ENCODE measurements at regions not wholly inside any gene's neighbourhood (a gene's known extent, or its start where the extent isn't known, plus 50 kb on each side); places are given as distances from the start of the nearest gene placed in this dataset.
"Not testable (repeated sequence)": the region's sequence is repeated elsewhere in the genome, so short reads cannot be mapped to it uniquely, and the experiment has no call there.

DNA sequence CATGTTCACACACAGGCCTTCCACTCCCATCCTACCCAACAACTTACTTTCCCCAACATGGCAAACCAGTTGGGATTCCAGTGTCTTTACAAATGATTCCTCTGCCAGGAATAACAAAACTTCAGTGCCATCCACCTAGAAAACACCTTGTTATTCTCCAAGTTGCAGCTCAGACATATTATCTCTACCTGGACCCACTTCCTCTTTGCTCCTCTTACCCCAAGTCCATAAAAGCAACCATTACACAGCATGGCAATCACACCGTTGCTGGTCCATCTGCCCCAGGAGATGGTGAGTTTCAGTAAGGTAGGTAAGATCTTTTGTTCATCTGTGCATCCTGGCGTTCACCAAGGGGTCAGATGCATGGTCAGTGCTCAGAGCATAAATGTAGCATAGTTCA, 66.0 kb upstream of the CSF1 start:
- no peak for TF ChIP-seq Cebpa-rat (IDR thresholded peaks at IDR 0.05)
- Histone ChIP-seq H3K27ac (no peak overlapping the region), H4K20me1 (no peaks in the 10 kb centered on the region), H3K4me3 (no peak overlapping the region), H3K9me3 (peaks cover 10% of the 10 kb centered on the region; the same call in 1 of the 2 replicates), H3K36me3 (no peaks in the 10 kb centered on the region), H3K27me3 (no peaks in the 10 kb centered on the region), H3K9ac (no peak overlapping the region), H3K4me1 (peaks cover 13% of the 10 kb centered on the region), H3K4me2 (no peak overlapping the region)

DNA sequence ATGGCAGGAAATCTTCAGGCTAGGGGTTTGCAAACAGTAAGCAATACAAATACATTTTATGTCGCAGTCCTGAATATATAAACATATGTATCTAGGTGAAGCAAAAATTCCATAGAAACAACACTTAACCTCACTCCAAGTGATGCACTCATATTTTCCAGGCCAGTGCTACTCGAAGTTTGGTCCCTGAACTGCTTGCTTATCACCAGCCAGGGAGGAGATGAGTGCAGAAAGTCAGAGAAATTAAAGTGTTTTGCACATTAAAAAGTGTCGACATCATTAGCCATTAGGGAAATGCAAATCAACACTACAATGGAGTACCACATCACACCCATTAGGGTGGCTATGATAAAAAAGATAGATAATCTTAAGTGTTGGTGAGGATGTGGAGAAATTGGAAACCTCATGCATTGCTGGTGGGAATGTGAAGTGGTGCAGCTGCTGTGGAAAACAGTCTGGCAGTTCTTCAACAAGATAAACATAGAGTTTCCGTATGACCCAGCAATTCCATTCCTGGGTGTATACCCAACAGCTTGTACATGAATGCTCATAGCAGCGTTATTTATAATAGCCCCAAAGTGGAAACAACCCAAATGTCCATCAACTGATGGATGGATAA, 70.5 kb upstream of the CSF1 start:
- H3K9ac ChIP-seq = no peak overlapping the region
- H3K27ac ChIP-seq = no peak overlapping the region
- H4K20me1 ChIP-seq = no peaks in the 10 kb centered on the region

DNA sequence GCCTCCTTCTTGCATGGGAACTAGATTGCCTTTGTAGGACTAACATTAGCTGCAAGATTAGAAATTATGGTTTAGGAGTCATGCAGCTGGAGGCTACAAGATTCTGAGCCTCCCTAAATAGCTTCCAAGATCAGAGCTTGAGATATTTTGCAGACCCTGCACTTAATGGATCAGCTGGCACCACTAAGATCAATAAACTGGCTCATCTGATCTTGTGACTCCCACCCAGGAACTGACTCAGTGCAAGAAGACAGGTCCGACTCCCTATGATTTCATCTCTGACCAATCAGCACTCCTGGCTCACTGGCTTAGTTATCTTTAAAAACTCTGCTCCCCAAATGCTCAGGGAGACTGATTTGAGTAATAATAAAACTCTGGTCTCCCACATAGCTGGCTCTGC, 71.4 kb upstream of the CSF1 start:
- H3K9ac ChIP-seq, H3K4me3 ChIP-seq, H4K20me1 ChIP-seq, H3K36me3 ChIP-seq, H3K4me2 ChIP-seq, H3K27ac ChIP-seq, H3K27me3 ChIP-seq, H3K4me1 ChIP-seq: not testable (repeated sequence)
- peaks cover 26% of the 10 kb centered on the region for H3K9me3 ChIP-seq

More for the DNA sequence above, 70.5 kb upstream of the CSF1 start:
- peaks cover 26% of the 10 kb centered on the region for H3K9me3 ChIP-seq
- no peak for TF ChIP-seq Cebpa-rat (IDR thresholded peaks at IDR 0.05)
- no peaks in the 10 kb centered on the region for H3K36me3 ChIP-seq
- H3K4me3 ChIP-seq = no peak overlapping the region
- no peaks in the 10 kb centered on the region for H3K27me3 ChIP-seq
- no peaks in the 10 kb centered on the region for H3K4me1 ChIP-seq
- H3K4me2 ChIP-seq = no peak overlapping the region

DNA sequence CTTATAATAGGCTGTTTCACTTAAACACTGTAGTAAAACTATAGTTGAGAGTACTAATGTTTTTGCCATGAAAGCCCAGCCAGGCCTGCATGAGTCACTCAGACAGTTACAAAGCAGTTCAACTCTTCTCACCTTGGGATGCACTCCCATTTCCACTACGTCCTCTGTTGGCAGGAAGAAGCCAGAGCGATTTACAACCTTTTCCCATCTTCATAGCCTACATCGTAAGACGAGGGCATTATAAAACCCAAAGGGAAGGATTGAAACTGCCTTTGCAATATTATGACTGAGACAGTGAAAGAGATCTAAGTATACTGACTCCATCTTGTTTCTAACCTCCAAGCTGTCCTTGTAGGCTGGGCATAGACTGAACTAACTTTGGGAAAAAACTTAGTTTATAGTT, 71.8 kb upstream of the CSF1 start:
- no peak overlapping the region for H3K4me3 ChIP-seq
- H3K27me3 ChIP-seq = no peaks in the 10 kb centered on the region
- no peak overlapping the region for H3K27ac ChIP-seq
- no peak overlapping the region for H3K4me2 ChIP-seq
- peaks cover 26% of the 10 kb centered on the region for H3K9me3 ChIP-seq
- no peak for TF ChIP-seq Cebpa-rat (IDR thresholded peaks at IDR 0.05)
- H3K4me1 ChIP-seq = no peaks in the 10 kb centered on the region
- H3K9ac ChIP-seq = no peak overlapping the region
- H4K20me1 ChIP-seq = no peaks in the 10 kb centered on the region
- no peaks in the 10 kb centered on the region for H3K36me3 ChIP-seq

DNA sequence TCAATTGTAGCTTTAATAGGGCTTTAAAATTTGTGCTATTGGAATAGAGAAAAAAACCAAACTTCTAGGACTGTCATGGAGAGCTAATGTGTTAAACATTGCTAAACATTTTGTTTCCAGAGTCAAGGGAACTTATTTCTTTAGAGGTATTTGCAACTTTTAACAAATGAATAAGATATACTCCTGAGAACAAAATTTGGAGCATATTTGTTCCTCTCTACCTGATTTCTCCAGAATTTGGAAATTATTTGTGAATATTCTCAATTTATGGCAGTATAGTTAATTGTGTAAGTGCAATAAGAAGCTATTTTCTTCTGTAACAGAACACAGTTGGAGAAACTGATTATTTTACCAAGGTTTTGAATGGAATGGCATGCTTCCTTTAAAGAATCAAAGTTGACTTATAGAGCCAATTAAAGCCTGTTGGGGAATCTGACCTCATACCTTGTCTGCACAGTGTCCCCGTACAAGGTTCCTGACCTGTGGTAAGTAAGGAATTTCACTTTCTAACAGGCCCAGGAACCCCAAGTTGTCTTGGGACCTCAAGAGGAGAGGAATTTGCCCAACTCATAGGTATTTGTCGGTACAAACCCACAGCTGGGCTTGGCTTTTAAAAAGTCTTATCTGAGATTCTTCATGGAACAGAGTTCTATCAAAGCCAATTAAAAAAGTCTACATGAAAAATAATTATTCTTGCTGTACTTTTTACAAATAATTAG, 72.6 kb upstream of the CSF1 start:
- Histone ChIP-seq H3K36me3 (no peaks in the 10 kb centered on the region), H4K20me1 (no peaks in the 10 kb centered on the region), H3K27me3 (no peaks in the 10 kb centered on the region), H3K4me3 (no peak overlapping the region), H3K4me1 (no peaks in the 10 kb centered on the region), H3K9me3 (peaks cover 26% of the 10 kb centered on the region), H3K9ac (no peak overlapping the region), H3K27ac (no peak overlapping the region), H3K4me2 (no peak overlapping the region)
- no peak for TF ChIP-seq Cebpa-rat (IDR thresholded peaks at IDR 0.05)

DNA sequence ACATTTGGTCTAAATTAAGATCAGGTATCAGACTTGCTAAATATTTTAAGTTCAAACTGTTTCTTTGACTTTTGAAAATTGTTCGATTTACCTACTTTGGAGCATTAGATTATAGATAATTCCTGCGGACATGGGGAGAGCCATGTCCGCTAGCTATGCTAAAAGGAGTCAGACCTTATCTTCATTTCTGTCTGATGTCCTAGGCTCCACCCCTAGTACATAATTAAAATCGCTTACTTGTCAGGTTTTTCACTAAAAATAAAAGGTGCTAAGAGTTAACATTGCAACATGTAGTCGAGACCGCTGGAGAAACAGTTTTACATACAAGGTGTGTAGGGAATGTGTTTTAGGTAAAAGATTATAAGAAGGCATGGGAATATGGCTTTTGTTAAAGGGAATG, 71.9 kb upstream of the EPS8L3 start:
- not testable (repeated sequence) for H3K4me2 ChIP-seq, H3K9ac ChIP-seq

DNA sequence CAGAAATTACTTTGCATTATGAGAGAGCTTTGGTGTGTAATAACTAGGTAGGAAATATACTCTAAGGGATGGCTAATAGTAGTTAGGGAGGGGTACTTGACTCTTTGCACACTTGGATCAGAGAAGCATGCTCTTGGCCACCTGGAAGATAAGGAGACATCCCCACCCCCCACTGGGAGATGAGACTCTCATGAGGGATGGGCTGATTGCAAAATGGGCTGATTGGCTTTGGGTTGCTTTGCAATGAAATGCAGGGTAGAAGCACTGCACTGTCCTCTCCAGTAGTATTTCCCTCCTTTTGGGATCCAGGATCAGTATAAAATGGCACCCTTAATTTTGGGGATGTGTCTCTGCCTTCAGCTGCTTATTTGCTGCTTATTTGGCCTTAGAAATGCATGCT, 71.2 kb upstream of the EPS8L3 start:
- H3K27me3 ChIP-seq = no peaks in the 10 kb centered on the region
- no peak for TF ChIP-seq Cebpa-rat (IDR thresholded peaks at IDR 0.05)
- no peaks in the 10 kb centered on the region for H3K36me3 ChIP-seq
- H3K9ac ChIP-seq = no peak overlapping the region
- no peaks in the 10 kb centered on the region for H3K4me1 ChIP-seq
- H4K20me1 ChIP-seq = no peaks in the 10 kb centered on the region
- no peak overlapping the region for H3K4me2 ChIP-seq
- no peak overlapping the region for H3K27ac ChIP-seq
- H3K9me3 ChIP-seq = peaks cover 33% of the 10 kb centered on the region
- H3K4me3 ChIP-seq = no peak overlapping the region

More for the DNA sequence above, 71.9 kb upstream of the EPS8L3 start:
- H4K20me1 ChIP-seq, H3K4me1 ChIP-seq, H3K27me3 ChIP-seq, H3K4me3 ChIP-seq, H3K36me3 ChIP-seq, H3K27ac ChIP-seq: not testable (repeated sequence)
- peaks cover 35% of the 10 kb centered on the region for H3K9me3 ChIP-seq

DNA sequence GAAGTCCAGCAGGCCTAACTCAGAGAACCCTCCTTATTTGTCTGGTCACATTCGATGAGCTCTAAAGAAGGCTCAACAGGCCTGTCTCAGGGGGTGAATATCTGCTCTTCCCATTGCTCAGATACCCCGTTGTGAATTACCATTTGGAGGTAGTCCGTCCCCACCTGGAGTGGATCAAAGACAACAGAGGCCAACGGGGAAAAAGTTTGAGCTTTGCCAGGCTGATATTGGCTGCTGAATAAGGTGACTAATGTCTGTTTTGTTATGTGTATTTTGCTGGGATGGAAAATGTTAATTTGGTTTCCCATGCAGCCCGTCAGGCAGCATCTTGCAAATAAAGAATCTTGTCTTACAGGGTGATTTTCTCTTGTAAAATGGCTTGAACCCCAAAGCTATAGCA, 69.2 kb upstream of the EPS8L3 start:
- Histone ChIP-seq H3K27me3 (no peaks in the 10 kb centered on the region), H3K4me3 (no peak overlapping the region), H3K27ac (no peak overlapping the region), H3K36me3 (no peaks in the 10 kb centered on the region), H4K20me1 (no peaks in the 10 kb centered on the region), H3K9ac (no peak overlapping the region), H3K4me2 (no peak overlapping the region), H3K9me3 (peaks cover 29% of the 10 kb centered on the region), H3K4me1 (no peaks in the 10 kb centered on the region)
- no peak for TF ChIP-seq Cebpa-rat (IDR thresholded peaks at IDR 0.05)

DNA sequence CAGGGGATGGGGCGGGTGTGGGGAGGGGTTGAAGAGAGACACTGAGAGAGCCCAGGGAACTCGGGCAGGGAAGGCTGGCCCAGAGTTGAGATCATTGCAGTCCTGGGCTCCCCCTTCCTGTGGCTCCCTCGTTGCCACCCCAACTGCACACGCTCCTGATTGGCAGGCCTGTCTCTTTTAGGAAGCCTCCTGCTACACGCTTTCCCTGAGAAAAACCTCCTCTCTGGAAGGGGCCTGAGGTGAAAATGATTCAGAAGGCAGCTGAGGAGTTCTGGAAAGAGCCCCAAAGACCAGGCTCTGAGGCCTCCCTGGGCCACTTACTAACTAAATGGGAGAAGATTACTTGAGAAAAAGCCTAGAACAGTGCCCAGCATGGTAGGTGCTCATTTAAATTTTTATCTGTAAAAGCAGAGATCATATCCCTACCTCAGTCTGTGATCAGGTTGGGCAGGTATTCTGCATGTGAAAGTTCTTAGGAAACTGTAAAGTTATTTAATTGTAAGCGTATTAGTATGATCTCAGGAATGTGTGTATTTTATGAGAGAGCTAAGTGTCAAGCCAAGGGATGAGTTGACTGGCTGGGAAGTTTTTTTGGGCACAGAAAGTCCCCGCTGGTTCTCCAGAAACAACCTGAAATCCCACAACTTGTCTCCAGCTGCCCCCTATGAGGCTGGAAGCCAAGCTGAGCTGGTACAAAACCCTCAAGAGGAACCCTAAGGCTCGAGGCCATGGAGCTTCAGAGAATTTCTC, 65.2 kb upstream of the EPS8L3 start:
- H3K9me3 ChIP-seq = peaks cover 17% of the 10 kb centered on the region
- no peak overlapping the region for H3K27ac ChIP-seq
- H3K4me2 ChIP-seq = no peak overlapping the region
- no peak overlapping the region for H3K9ac ChIP-seq
- no peaks in the 10 kb centered on the region for H3K36me3 ChIP-seq
- H4K20me1 ChIP-seq = no peaks in the 10 kb centered on the region
- H3K27me3 ChIP-seq = no peaks in the 10 kb centered on the region
- peaks cover 14% of the 10 kb centered on the region for H3K4me1 ChIP-seq
- H3K4me3 ChIP-seq = no peak overlapping the region
- TF ChIP-seq Cebpa-rat (IDR thresholded peaks at IDR 0.05) = no peak

DNA sequence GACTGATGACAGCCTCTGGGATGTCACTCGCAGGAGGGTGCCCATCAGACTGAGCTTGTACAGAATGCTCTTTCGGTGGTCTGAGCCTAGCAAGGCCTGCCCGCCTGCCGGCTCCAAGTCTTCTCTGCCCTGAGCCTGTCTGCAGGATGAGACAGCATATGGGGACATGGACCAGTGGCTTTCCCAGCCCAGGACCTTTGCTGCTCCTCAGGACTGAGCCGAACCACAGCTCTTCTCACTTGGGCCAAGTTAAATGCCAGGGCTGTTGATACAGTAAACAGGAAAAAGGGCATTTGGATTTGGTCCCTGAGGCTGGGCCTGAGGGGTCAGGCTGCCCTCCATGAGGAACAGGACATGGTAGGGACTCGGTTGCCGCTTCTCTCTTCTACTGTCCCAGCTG, 64.3 kb upstream of the EPS8L3 start:
- Histone ChIP-seq H3K9me3 (peaks cover 17% of the 10 kb centered on the region), H3K4me3 (no peak overlapping the region), H4K20me1 (no peaks in the 10 kb centered on the region), H3K27ac (no peak overlapping the region), H3K4me1 (peaks cover 14% of the 10 kb centered on the region), H3K4me2 (no peak overlapping the region), H3K27me3 (no peaks in the 10 kb centered on the region), H3K36me3 (no peaks in the 10 kb centered on the region), H3K9ac (no peak overlapping the region)
- TF ChIP-seq Cebpa-rat (IDR thresholded peaks at IDR 0.05) = no peak
